DND-41 (cell line): ENCODE measurements at regions not wholly inside any gene's neighbourhood (a gene's known extent, or its start where the extent isn't known, plus 50 kb on each side); places are given as distances from the start of the nearest gene placed in this dataset.

ENCODE experiments used
- ATAC-seq: fragments of 200-7000 bp; cut with Tn5 transposase; 3 replicates; pipeline ENCODE4 v1.9.1; 2021; ENCODE audit warnings: low read depth; ENCODE audit not compliant: insufficient read depth
- DNase-seq: peaks from one replicate; pipeline ENCODE4 v3.0.0-alpha.2; 2020
- H2AFZ ChIP-seq: 2 replicates; pipeline ENCODE4 v1.6.0; 2012; ENCODE audit warnings: low read depth, low read length
- H3K27ac ChIP-seq: 2 replicates; pipeline ENCODE4 v1.5.1; 2012; ENCODE audit warnings: low read length, inconsistent platforms
- H3K27me3 ChIP-seq: fragments of 200-600 bp; sonication (generic); 2 replicates; pipeline ENCODE4 v1.6.0; 2012; ENCODE audit warnings: low read length, mild to moderate bottlenecking, inconsistent platforms; ENCODE audit not compliant: insufficient read depth, poor library complexity
- H3K36me3 ChIP-seq: 2 replicates; pipeline ENCODE4 v1.5.1; 2012; ENCODE audit warnings: low read length, inconsistent platforms; ENCODE audit not compliant: insufficient read depth
- H3K4me1 ChIP-seq: 2 replicates; pipeline ENCODE4 v1.5.1; 2012; ENCODE audit warnings: mild to moderate bottlenecking, low read length; ENCODE audit not compliant: insufficient read depth
- H3K4me2 ChIP-seq: 2 replicates; pipeline ENCODE4 v1.6.0; 2012; ENCODE audit warnings: mild to moderate bottlenecking, moderate library complexity, low read length, inconsistent platforms; ENCODE audit not compliant: insufficient read depth
- H3K4me3 ChIP-seq, 2 experiments: fragments of 200-600 bp in 1 of 2; shearing (Covaris generic) in 1 of 2; 2 replicates each; pipeline ENCODE4 v1.5.1; 2012 to 2016; ENCODE audit warnings: inconsistent platforms in 2 of 2, low read length in 2 of 2, mild to moderate bottlenecking in 2 of 2, low read depth in 1 of 2, moderate library complexity in 1 of 2
- H3K79me2 ChIP-seq: 2 replicates; pipeline ENCODE4 v1.6.0; 2012; ENCODE audit warnings: low read length, inconsistent platforms; ENCODE audit not compliant: insufficient read depth
- H3K9ac ChIP-seq: 2 replicates; pipeline ENCODE4 v1.6.0; 2012; ENCODE audit warnings: low read depth, mild to moderate bottlenecking, inconsistent platforms, low read length, moderate library complexity
- H3K9me3 ChIP-seq: 2 replicates; pipeline ENCODE4 v1.5.1; 2012; ENCODE audit warnings: low read length, moderate library complexity, mild to moderate bottlenecking, inconsistent platforms; ENCODE audit not compliant: insufficient read depth, severe bottlenecking
- H4K20me1 ChIP-seq: 2 replicates; pipeline ENCODE4 v1.6.0; 2012; ENCODE audit warnings: low read length; ENCODE audit not compliant: insufficient read depth
- EZH2 ChIP-seq: IDR thresholded peaks from 3 replicates; pipeline ENCODE4 v1.6.1; 2012; ENCODE audit warnings: borderline replicate concordance, low read depth, mild to moderate bottlenecking, moderate library complexity, low read length, inconsistent platforms; ENCODE audit not compliant: severe bottlenecking
- TF ChIP-seq, protein P1 (sequence below): IDR thresholded peaks from 2 replicates; pipeline ENCODE4 v1.5.1; 2012; ENCODE audit warnings: borderline replicate concordance, low read length, moderate library complexity, mild to moderate bottlenecking; ENCODE audit not compliant: poor library complexity, severe bottlenecking; ENCODE audit errors: extremely low read depth

GRCh38 chr2:183925281-183925680 is 673.0 kb upstream of the ZNF804A start:
- no peak overlapping the region for H3K4me3 ChIP-seq
- no peaks in the 10 kb centered on the region for H3K36me3 ChIP-seq
- TF ChIP-seq EZH2 = no peak
- TF ChIP-seq, protein P1, sequence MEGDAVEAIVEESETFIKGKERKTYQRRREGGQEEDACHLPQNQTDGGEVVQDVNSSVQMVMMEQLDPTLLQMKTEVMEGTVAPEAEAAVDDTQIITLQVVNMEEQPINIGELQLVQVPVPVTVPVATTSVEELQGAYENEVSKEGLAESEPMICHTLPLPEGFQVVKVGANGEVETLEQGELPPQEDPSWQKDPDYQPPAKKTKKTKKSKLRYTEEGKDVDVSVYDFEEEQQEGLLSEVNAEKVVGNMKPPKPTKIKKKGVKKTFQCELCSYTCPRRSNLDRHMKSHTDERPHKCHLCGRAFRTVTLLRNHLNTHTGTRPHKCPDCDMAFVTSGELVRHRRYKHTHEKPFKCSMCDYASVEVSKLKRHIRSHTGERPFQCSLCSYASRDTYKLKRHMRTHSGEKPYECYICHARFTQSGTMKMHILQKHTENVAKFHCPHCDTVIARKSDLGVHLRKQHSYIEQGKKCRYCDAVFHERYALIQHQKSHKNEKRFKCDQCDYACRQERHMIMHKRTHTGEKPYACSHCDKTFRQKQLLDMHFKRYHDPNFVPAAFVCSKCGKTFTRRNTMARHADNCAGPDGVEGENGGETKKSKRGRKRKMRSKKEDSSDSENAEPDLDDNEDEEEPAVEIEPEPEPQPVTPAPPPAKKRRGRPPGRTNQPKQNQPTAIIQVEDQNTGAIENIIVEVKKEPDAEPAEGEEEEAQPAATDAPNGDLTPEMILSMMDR = no peak
- no peak overlapping the region for H3K9ac ChIP-seq
- H3K79me2 ChIP-seq = no peaks in the 10 kb centered on the region
- no peak for DNase-seq
- H3K27me3 ChIP-seq = no peaks in the 10 kb centered on the region
- H3K9me3 ChIP-seq = no peaks in the 10 kb centered on the region
- H3K4me1 ChIP-seq = no peaks in the 10 kb centered on the region
- no peak for ATAC-seq
- no peaks in the 10 kb centered on the region for H4K20me1 ChIP-seq
- H3K27ac ChIP-seq = no peak overlapping the region
- H2AFZ ChIP-seq = no peak overlapping the region
- no peak overlapping the region for H3K4me2 ChIP-seq

- H3K36me3 ChIP-seq = no peaks in the 10 kb centered on the region
- ATAC-seq (no peak), DNase-seq (no peak)
- H3K27me3 ChIP-seq = no peaks in the 10 kb centered on the region
- no peak overlapping the region for H3K9ac ChIP-seq
- H3K79me2 ChIP-seq = no peaks in the 10 kb centered on the region
- H3K9me3 ChIP-seq = no peaks in the 10 kb centered on the region
- H4K20me1 ChIP-seq = no peaks in the 10 kb centered on the region
- no peak overlapping the region for H3K4me2 ChIP-seq
- no peak overlapping the region for H2AFZ ChIP-seq
- TF ChIP-seq EZH2 = no peak
- TF ChIP-seq, protein P1 = no peak
- no peak overlapping the region for H3K27ac ChIP-seq
- no peaks in the 10 kb centered on the region for H3K4me1 ChIP-seq
- no peak overlapping the region for H3K4me3 ChIP-seq
Observed at GRCh38 chr2:183926433-183926832, 671.9 kb upstream of the ZNF804A start.

DNA sequence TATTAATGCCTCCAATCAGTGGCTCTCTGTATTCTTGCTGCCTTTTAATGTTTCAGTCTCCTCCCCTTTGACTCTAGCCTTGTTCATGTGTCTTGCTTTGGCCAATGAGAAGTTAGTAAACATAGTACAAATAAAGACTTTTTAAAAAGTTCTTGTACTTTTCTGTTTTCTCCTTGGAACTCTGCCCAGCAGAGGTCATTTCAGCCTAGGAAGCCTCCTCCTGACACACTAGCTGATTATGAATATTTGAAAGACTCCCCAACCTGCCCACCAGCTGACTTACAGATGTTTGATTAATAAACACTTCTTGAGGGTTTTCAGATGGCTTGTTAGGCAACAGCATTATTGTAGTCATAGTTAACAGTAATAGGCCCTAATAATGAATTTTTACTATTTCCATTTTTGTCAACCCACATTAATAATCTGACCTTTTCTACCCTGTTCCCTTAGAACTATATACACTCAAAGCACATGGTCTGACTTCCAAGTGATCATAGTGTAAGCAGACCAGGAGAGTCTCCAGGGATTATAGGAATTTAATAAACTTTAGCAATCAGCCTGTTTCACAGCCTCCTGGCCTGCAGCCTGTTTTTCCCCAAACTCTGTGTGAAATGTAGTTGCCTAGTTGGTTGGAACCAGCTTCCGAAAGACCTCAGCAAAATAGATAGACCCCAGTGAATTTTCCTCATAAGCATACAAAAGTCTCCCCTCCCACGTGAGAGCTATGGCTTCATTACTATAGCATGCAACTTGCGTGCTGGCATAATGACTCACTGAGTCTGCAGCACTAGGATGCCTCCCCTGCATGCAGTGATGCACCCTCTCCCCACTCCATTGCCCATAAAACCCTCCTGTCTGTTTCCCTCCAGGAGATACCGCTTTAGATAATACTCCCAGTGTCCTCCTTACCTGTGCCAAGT is 670.7 kb upstream of the ZNF804A start:
- Histone ChIP-seq H3K9ac (no peak overlapping the region), H4K20me1 (no peaks in the 10 kb centered on the region), H3K79me2 (no peaks in the 10 kb centered on the region), H3K36me3 (no peaks in the 10 kb centered on the region), H3K27ac (no peak overlapping the region), H3K4me1 (no peaks in the 10 kb centered on the region), H3K4me3 (no peak overlapping the region), H3K27me3 (no peaks in the 10 kb centered on the region), H2AFZ (no peak overlapping the region), H3K4me2 (no peak overlapping the region), H3K9me3 (no peaks in the 10 kb centered on the region)
- no peak for DNase-seq
- no peak for ATAC-seq
- TF ChIP-seq, protein P1 = no peak
- TF ChIP-seq EZH2 = no peak
